Gastrocnemius medialis (tissue), 4 donors: ENCODE measurements at regions not wholly inside any gene's neighbourhood (a gene's known extent, or its start where the extent isn't known, plus 50 kb on each side); places are given as distances from the start of the nearest gene placed in this dataset.

Source experiments
- CTCF ChIP-seq, 5 experiments: fragments of 450-650 bp in 3 of 5; fragments of 200-600 bp in 2 of 5; sonication (generic) in 2 of 5; IDR thresholded peaks in 4 of 5; conservative IDR thresholded peaks in 1 of 5; 1 replicate in 4 of 5; 2 replicates in 1 of 5; pipeline ENCODE4 v1.5.1; 2016 to 2019; ENCODE audit warnings: antibody characterized with exemption in 5 of 5, mild to moderate bottlenecking in 3 of 5, moderate library complexity in 3 of 5
- POLR2A ChIP-seq, 2 donors: fragments of 450-650 bp; IDR thresholded peaks; one replicate each; pipeline ENCODE4 v1.6.1; 2017; ENCODE audit warnings: antibody characterized with exemption in 2 of 2, mild to moderate bottlenecking in 2 of 2, moderate library complexity in 2 of 2

GRCh38 chr18:10051877-10052631, 138.2 kb downstream of the VAPA start:
- TF ChIP-seq POLR2A (IDR thresholded peaks at IDR 0.05) (no peak), CTCF (IDR thresholded peaks at IDR 0.05 in 4 of 5, conservative IDR thresholded peaks at IDR 0.05 in 1 of 5) (no peak)
